ENCODE measurements at regions not wholly inside any gene's neighbourhood (a gene's known extent, or its start where the extent isn't known, plus 50 kb on each side); places are given as distances from the start of the nearest gene placed in this dataset.

- Histone ChIP-seq H3K36me3 (ENCODE audit: control insufficient read depth, insufficient read depth, low read length) (no peaks in the 10 kb centered on the region), H3K27ac (ENCODE audit: low read length) (no peak overlapping the region), H3K9me3 (ENCODE audit: control insufficient read depth, insufficient read depth, low read depth, low read length) (no peaks in the 10 kb centered on the region), H3K4me3 (ENCODE audit: low read depth in 2 of 2, low read length in 2 of 2) (no peak overlapping the region), H3K27me3 (ENCODE audit: control insufficient read depth, insufficient read depth, low read length) (no peaks in the 10 kb centered on the region), H3K4me1 (ENCODE audit: control insufficient read depth, insufficient read depth, low read length) (no peaks in the 10 kb centered on the region)
- POLR2A ChIA-PET, result no interaction called here
- DNase-seq (ENCODE audit: low read depth, low spot score) (no peak), ATAC-seq (no peak)
- CTCF ChIA-PET, result no interaction called here
- intact Hi-C loops (cut with micrococcal nuclease; ENCODE audit: unreplicated experiment), result no loop called here
- BruUV-seq (replicated peaks), result no TSS peak
- in situ Hi-C loops (cut with HindIII; ENCODE audit: low pct_unique_long_range_greater_than_20kb, low sequenced_read_pairs), result no loop called here
- TF ChIP-seq TCF7L2 (IDR thresholded peaks at IDR 0.05; ENCODE audit: low read depth, low read length) (no peak), POLR2AphosphoS5 (IDR thresholded peaks at IDR 0.05; ENCODE audit: low read depth, low read length) (no peak)
Measured at GRCh38 chr4:18296411-18296810, 274.9 kb upstream of the LCORL start.

GRCh38 chr4:18294846-18295245, 273.3 kb upstream of the LCORL start:
- no peak for TF ChIP-seq REST (IDR thresholded peaks at IDR 0.05; ENCODE audit: insufficient read depth in 1 of 2, low read depth in 2 of 2, low read length in 1 of 2)
- TF ChIP-seq, protein P1, sequence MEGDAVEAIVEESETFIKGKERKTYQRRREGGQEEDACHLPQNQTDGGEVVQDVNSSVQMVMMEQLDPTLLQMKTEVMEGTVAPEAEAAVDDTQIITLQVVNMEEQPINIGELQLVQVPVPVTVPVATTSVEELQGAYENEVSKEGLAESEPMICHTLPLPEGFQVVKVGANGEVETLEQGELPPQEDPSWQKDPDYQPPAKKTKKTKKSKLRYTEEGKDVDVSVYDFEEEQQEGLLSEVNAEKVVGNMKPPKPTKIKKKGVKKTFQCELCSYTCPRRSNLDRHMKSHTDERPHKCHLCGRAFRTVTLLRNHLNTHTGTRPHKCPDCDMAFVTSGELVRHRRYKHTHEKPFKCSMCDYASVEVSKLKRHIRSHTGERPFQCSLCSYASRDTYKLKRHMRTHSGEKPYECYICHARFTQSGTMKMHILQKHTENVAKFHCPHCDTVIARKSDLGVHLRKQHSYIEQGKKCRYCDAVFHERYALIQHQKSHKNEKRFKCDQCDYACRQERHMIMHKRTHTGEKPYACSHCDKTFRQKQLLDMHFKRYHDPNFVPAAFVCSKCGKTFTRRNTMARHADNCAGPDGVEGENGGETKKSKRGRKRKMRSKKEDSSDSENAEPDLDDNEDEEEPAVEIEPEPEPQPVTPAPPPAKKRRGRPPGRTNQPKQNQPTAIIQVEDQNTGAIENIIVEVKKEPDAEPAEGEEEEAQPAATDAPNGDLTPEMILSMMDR (IDR thresholded peaks at IDR 0.05), result no peak
- no peak for TF ChIP-seq TCF7L2 (IDR thresholded peaks at IDR 0.05; ENCODE audit: low read depth, low read length)
- no peak for TF ChIP-seq SIN3A (IDR thresholded peaks at IDR 0.05; ENCODE audit: borderline replicate concordance, insufficient read depth, low read depth, low read length)
- no peak for TF ChIP-seq POLR2AphosphoS5 (IDR thresholded peaks at IDR 0.05; ENCODE audit: low read depth, low read length)
- no TSS peak for BruUV-seq (replicated peaks)

DNA sequence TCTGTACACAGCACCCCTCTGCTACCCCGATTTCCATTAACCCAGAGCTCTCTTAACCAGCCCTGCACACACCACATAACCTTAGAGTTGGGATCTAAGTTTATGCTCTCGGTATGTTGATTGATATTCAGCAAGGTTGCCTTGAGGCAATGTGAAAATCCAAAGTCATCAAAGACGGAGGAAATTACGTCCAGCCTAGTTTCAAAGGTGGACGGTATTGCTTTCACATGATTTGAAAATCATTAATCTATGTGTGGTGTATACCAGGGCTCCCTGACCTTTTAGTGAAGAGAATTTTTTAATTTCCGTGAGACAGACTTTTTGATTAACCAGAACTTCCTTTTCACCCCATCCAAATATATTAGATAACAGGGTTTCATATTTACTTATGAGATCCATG, 272.5 kb upstream of the LCORL start:
- H3K4me1 ChIP-seq (ENCODE audit: control insufficient read depth, insufficient read depth, low read length), result no peaks in the 10 kb centered on the region
- ATAC-seq (no peak), DNase-seq (ENCODE audit: low read depth, low spot score) (no peak)
- POLR2A ChIA-PET, result no interaction called here
- H3K27me3 ChIP-seq (ENCODE audit: control insufficient read depth, insufficient read depth, low read length), result no peaks in the 10 kb centered on the region
- H3K9me3 ChIP-seq (ENCODE audit: control insufficient read depth, insufficient read depth, low read depth, low read length), result no peaks in the 10 kb centered on the region
- H3K27ac ChIP-seq (ENCODE audit: low read length), result no peak overlapping the region
- CTCF ChIA-PET, result interaction anchor here (0.7 kb wide), 1 partner anchor 320 kb away, joined by 3 read pairs; no protein-coding TSS in a partner anchor
- TF ChIP-seq TCF7L2 (IDR thresholded peaks at IDR 0.05; ENCODE audit: low read depth, low read length), result no peak
- TF ChIP-seq SIN3A (IDR thresholded peaks at IDR 0.05; ENCODE audit: borderline replicate concordance, insufficient read depth, low read depth, low read length), result no peak
- no peak for TF ChIP-seq REST (IDR thresholded peaks at IDR 0.05; ENCODE audit: insufficient read depth in 1 of 2, low read depth in 2 of 2, low read length in 1 of 2)
- TF ChIP-seq, protein P1 (IDR thresholded peaks at IDR 0.05), result no peak
- no peak for TF ChIP-seq POLR2AphosphoS5 (IDR thresholded peaks at IDR 0.05; ENCODE audit: low read depth, low read length)
- H3K4me3 ChIP-seq (ENCODE audit: low read depth in 2 of 2, low read length in 2 of 2), result no peak overlapping the region
- intact Hi-C loops (cut with micrococcal nuclease; ENCODE audit: unreplicated experiment), result no loop called here
- no TSS peak for BruUV-seq (replicated peaks)
- H3K36me3 ChIP-seq (ENCODE audit: control insufficient read depth, insufficient read depth, low read length), result no peaks in the 10 kb centered on the region
- in situ Hi-C loops (cut with HindIII; ENCODE audit: low pct_unique_long_range_greater_than_20kb, low sequenced_read_pairs), result no loop called here

More at GRCh38 chr4:18294846-18295245, 273.3 kb upstream of the LCORL start:
- DNase-seq (ENCODE audit: low read depth, low spot score) (no peak), ATAC-seq (no peak)
- H3K36me3 ChIP-seq (ENCODE audit: control insufficient read depth, insufficient read depth, low read length), result no peaks in the 10 kb centered on the region
- H3K4me1 ChIP-seq (ENCODE audit: control insufficient read depth, insufficient read depth, low read length), result no peaks in the 10 kb centered on the region
- H3K9me3 ChIP-seq (ENCODE audit: control insufficient read depth, insufficient read depth, low read depth, low read length), result no peaks in the 10 kb centered on the region
- no peak overlapping the region for H3K27ac ChIP-seq (ENCODE audit: low read length)
- intact Hi-C loops (cut with micrococcal nuclease; ENCODE audit: unreplicated experiment), result no loop called here
- H3K27me3 ChIP-seq (ENCODE audit: control insufficient read depth, insufficient read depth, low read length), result no peaks in the 10 kb centered on the region
- CTCF ChIA-PET, result no interaction called here
- H3K4me3 ChIP-seq (ENCODE audit: low read depth in 2 of 2, low read length in 2 of 2), result no peak overlapping the region
- POLR2A ChIA-PET, result no interaction called here
- in situ Hi-C loops (cut with HindIII; ENCODE audit: low pct_unique_long_range_greater_than_20kb, low sequenced_read_pairs), result no loop called here

Data from Panc1 (cell line).